ENCODE measurements at regions not wholly inside any gene's neighbourhood (a gene's known extent, or its start where the extent isn't known, plus 50 kb on each side); places are given as distances from the start of the nearest gene placed in this dataset.

GRCh38 chr12:33706927-33707326 lies 267.3 kb upstream of the SYT10 start:
- no peak for TF ChIP-seq MYC (IDR thresholded peaks at IDR 0.05; ENCODE audit: borderline replicate concordance, low read length)
- no peak for TF ChIP-seq ZFP36 (IDR thresholded peaks at IDR 0.05; ENCODE audit: borderline replicate concordance, partially characterized antibody)
- TF ChIP-seq HEYL (CRISPR knock-in tag; IDR thresholded peaks at IDR 0.05), result no peak
- TF ChIP-seq JUN (IDR thresholded peaks at IDR 0.05), result no peak
- TF ChIP-seq CTCF (IDR thresholded peaks at IDR 0.05), result no peak
